ENCODE measurements at regions not wholly inside any gene's neighbourhood (a gene's known extent, or its start where the extent isn't known, plus 50 kb on each side); places are given as distances from the start of the nearest gene placed in this dataset.

- no peaks in the 10 kb centered on the region for H4K20me1 ChIP-seq (ENCODE audit: control insufficient read depth, insufficient read depth, low read length, poor library complexity, severe bottlenecking)
- Mint-ChIP-seq H3K27me3 (no peaks in the 10 kb centered on the region), H3K27ac (no peak overlapping the region), H3K9me3 (ENCODE audit: insufficient read depth) (peaks cover 13% of the 10 kb centered on the region), H3K4me3 (no peak overlapping the region), H3K4me1 (no peaks in the 10 kb centered on the region)
- no peaks in the 10 kb centered on the region for H3K4me1 ChIP-seq (ENCODE audit: control insufficient read depth in 2 of 2, insufficient read depth in 2 of 2, low read length in 2 of 2)
- ChIA-PET CTCF (no interaction called here), POLR2A (no interaction called here)
- TF ChIP-seq CTCF (IDR thresholded peaks at IDR 0.05) = no peak
- no peak for TF ChIP-seq EZH2 (IDR thresholded peaks at IDR 0.05; ENCODE audit: borderline replicate concordance, insufficient read depth, low read depth, low read length, poor library complexity, severe bottlenecking)
- ATAC-seq (ENCODE audit: low read depth) (no peak), DNase-seq (no peak)
- no peaks in the 10 kb centered on the region for H3K79me2 ChIP-seq (ENCODE audit: control insufficient read depth, insufficient read depth, low read length)
- H3K4me2 ChIP-seq (replicated peaks; ENCODE audit: low read depth, low read length, poor library complexity, severe bottlenecking) = no peak overlapping the region
- intact Hi-C loops (cut with micrococcal nuclease) = no loop called here
- no peaks in the 10 kb centered on the region for H3K36me3 ChIP-seq (replicated peaks in 1 of 2; ENCODE audit: control extremely low read depth in 1 of 2, control insufficient read depth in 1 of 2, extremely low read depth in 1 of 2, insufficient read depth in 2 of 2, low read length in 1 of 2)
- no peak overlapping the region for H3K4me3 ChIP-seq (ENCODE audit: control extremely low read depth in 1 of 5, extremely low read depth in 1 of 5, insufficient read depth in 1 of 5, low read depth in 2 of 5, low read length in 4 of 5)
- no peak overlapping the region for H3K9ac ChIP-seq (ENCODE audit: low read length)
- no peaks in the 10 kb centered on the region for H3K27me3 ChIP-seq (replicated peaks in 1 of 4; ENCODE audit: control extremely low read depth in 1 of 4, control insufficient read depth in 3 of 4, insufficient read depth in 4 of 4, low read length in 3 of 4)
- no peak overlapping the region for H3K27ac ChIP-seq (ENCODE audit: low read length in 2 of 2)
- no peaks in the 10 kb centered on the region for H3K9me3 ChIP-seq (ENCODE audit: control extremely low read depth in 1 of 3, control insufficient read depth in 2 of 3, insufficient read depth in 1 of 3, low read length in 2 of 3)
- WGBS (ENCODE audit: insufficient coverage) = no CpG with 5 or more reads among the region's 1 CpG
- no peak overlapping the region for H2AFZ ChIP-seq (ENCODE audit: insufficient read depth, low read depth, low read length, poor library complexity, severe bottlenecking)
Observed at GRCh38 chr13:84405286-84405685, 523.0 kb upstream of the SLITRK1 start.

DNA sequence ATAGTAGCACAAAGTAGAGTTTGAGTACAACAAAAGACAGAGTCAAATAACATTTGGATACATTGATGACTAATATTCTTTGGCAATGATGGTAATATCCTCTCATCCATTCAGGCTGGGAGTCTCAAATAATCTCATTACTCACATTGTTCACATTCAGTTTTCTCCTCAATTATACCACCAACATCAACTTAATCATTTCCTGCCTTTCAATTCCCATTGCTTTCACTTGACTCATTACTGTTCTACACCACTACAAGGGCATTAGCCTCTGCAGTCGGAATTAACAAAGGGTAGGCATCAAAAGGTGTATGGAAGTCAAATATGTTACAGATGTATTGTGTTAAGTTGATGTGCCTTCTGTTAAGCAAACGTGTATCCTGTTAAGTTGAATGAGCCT is 518.4 kb upstream of the SLITRK1 start:
- WGBS (ENCODE audit: insufficient coverage) = 71% methylated on average over 1 of the region's 2 CpGs
- H3K27me3 Mint-ChIP-seq = no peaks in the 10 kb centered on the region
- no peak overlapping the region for H3K27ac Mint-ChIP-seq
- Histone ChIP-seq H2AFZ (ENCODE audit: insufficient read depth, low read depth, low read length, poor library complexity, severe bottlenecking) (no peak overlapping the region), H3K4me1 (ENCODE audit: control insufficient read depth in 2 of 2, insufficient read depth in 2 of 2, low read length in 2 of 2) (no peaks in the 10 kb centered on the region), H3K79me2 (ENCODE audit: control insufficient read depth, insufficient read depth, low read length) (no peaks in the 10 kb centered on the region), H3K36me3 (replicated peaks in 1 of 2; ENCODE audit: control extremely low read depth in 1 of 2, control insufficient read depth in 1 of 2, extremely low read depth in 1 of 2, insufficient read depth in 2 of 2, low read length in 1 of 2) (no peaks in the 10 kb centered on the region), H3K9me3 (ENCODE audit: control extremely low read depth in 1 of 3, control insufficient read depth in 2 of 3, insufficient read depth in 1 of 3, low read length in 2 of 3) (peaks cover 0 to 15% (median 10%) of the 10 kb centered on the region in 3 donors), H4K20me1 (ENCODE audit: control insufficient read depth, insufficient read depth, low read length, poor library complexity, severe bottlenecking) (no peaks in the 10 kb centered on the region), H3K9ac (ENCODE audit: low read length) (no peak overlapping the region), H3K27ac (ENCODE audit: low read length in 2 of 2) (no peak overlapping the region), H3K27me3 (replicated peaks in 1 of 4; ENCODE audit: control extremely low read depth in 1 of 4, control insufficient read depth in 3 of 4, insufficient read depth in 4 of 4, low read length in 3 of 4) (no peaks in the 10 kb centered on the region), H3K4me3 (ENCODE audit: control extremely low read depth in 1 of 5, extremely low read depth in 1 of 5, insufficient read depth in 1 of 5, low read depth in 2 of 5, low read length in 4 of 5) (no peak overlapping the region), H3K4me2 (replicated peaks; ENCODE audit: low read depth, low read length, poor library complexity, severe bottlenecking) (no peak overlapping the region)
- peaks cover 17% of the 10 kb centered on the region for H3K9me3 Mint-ChIP-seq (ENCODE audit: insufficient read depth)
- ChIA-PET POLR2A (no interaction called here), CTCF (no interaction called here)
- H3K4me1 Mint-ChIP-seq = no peaks in the 10 kb centered on the region
- H3K4me3 Mint-ChIP-seq = no peak overlapping the region
- ATAC-seq (ENCODE audit: low read depth) = no peak
- intact Hi-C loops (cut with micrococcal nuclease) = no loop called here
- no peak for TF ChIP-seq CTCF (IDR thresholded peaks at IDR 0.05)
- no peak for TF ChIP-seq EZH2 (IDR thresholded peaks at IDR 0.05; ENCODE audit: borderline replicate concordance, insufficient read depth, low read depth, low read length, poor library complexity, severe bottlenecking)
- DNase-seq = no peak

Data from B cell (primary cell).